H9 (cell line): ENCODE measurements at regions not wholly inside any gene's neighbourhood (a gene's known extent, or its start where the extent isn't known, plus 50 kb on each side); places are given as distances from the start of the nearest gene placed in this dataset.

Experiments
- DNase-seq: peaks from one replicate; pipeline ENCODE4 v3.0.0-alpha.2; 2017
- H2AFZ ChIP-seq: one replicate; pipeline ENCODE4 v1.6.1; 2013; ENCODE audit warnings: mild to moderate bottlenecking, low read length, control low read depth, moderate library complexity
- H2AK5ac ChIP-seq: 2 replicates; pipeline ENCODE4 v1.6.1; 2013; ENCODE audit warnings: low read length, control low read depth, mixed read lengths; ENCODE audit not compliant: insufficient read length
- H2BK120ac ChIP-seq: one replicate; pipeline ENCODE4 v1.6.1; 2013; ENCODE audit warnings: low read depth, mild to moderate bottlenecking, low read length, control low read depth, inconsistent platforms; ENCODE audit not compliant: poor library complexity, severe bottlenecking
- H2BK12ac ChIP-seq: 2 replicates; pipeline ENCODE4 v1.6.1; 2013; ENCODE audit warnings: low read length, control low read depth, mixed read lengths, low read depth; ENCODE audit not compliant: insufficient read length
- H2BK15ac ChIP-seq: 2 replicates; pipeline ENCODE4 v1.6.1; 2013; ENCODE audit warnings: low read depth, low read length, control low read depth
- H2BK20ac ChIP-seq: one replicate; pipeline ENCODE4 v1.6.1; 2013; ENCODE audit warnings: low read depth, mild to moderate bottlenecking, low read length, control low read depth, inconsistent platforms; ENCODE audit not compliant: poor library complexity, severe bottlenecking
- H2BK5ac ChIP-seq: 2 replicates; pipeline ENCODE4 v1.6.1; 2013; ENCODE audit warnings: low read length, control low read depth, mixed read lengths; ENCODE audit not compliant: insufficient read length
- H3K14ac ChIP-seq: 2 replicates; pipeline ENCODE4 v1.6.1; 2013; ENCODE audit warnings: low read length, control low read depth; ENCODE audit not compliant: insufficient read depth
- H3K18ac ChIP-seq: 2 replicates; pipeline ENCODE4 v1.6.1; 2013; ENCODE audit warnings: low read depth, mild to moderate bottlenecking, mixed read lengths, low read length, control low read depth; ENCODE audit not compliant: insufficient read length
- H3K23ac ChIP-seq: 2 replicates; pipeline ENCODE4 v1.6.1; 2013; ENCODE audit warnings: low read length, control low read depth, mixed read lengths, low read depth; ENCODE audit not compliant: insufficient read length
- H3K23me2 ChIP-seq: 2 replicates; pipeline ENCODE4 v1.6.1; 2013; ENCODE audit warnings: low read depth, mild to moderate bottlenecking, mixed read lengths, low read length, control low read depth; ENCODE audit not compliant: insufficient read length, poor library complexity, severe bottlenecking
- H3K27ac ChIP-seq: 2 replicates; pipeline ENCODE4 v1.5.1; 2013; ENCODE audit warnings: low read length, control low read depth, mixed read lengths, low read depth; ENCODE audit not compliant: insufficient read length
- H3K27me3 ChIP-seq: 2 replicates; pipeline ENCODE4 v1.6.1; 2013; ENCODE audit warnings: low read length, control low read depth, inconsistent platforms; ENCODE audit not compliant: insufficient read depth
- H3K4ac ChIP-seq: 2 replicates; pipeline ENCODE4 v1.6.1; 2013; ENCODE audit warnings: low read depth, mild to moderate bottlenecking, control low read depth, inconsistent platforms, low read length, moderate library complexity
- H3K4me1 ChIP-seq: 2 replicates; pipeline ENCODE4 v1.6.1; 2013; ENCODE audit warnings: low read length, control low read depth, inconsistent platforms; ENCODE audit not compliant: insufficient read depth
- H3K4me2 ChIP-seq: 2 replicates; pipeline ENCODE4 v1.6.1; 2013; ENCODE audit warnings: low read length, control low read depth, mixed read lengths; ENCODE audit not compliant: insufficient read length, insufficient read depth
- H3K56ac ChIP-seq: 2 replicates; pipeline ENCODE4 v1.6.1; 2013; ENCODE audit warnings: low read depth, mild to moderate bottlenecking, mixed read lengths, low read length, control low read depth; ENCODE audit not compliant: insufficient read length
- H3K79me1 ChIP-seq: 2 replicates; pipeline ENCODE4 v1.6.1; 2013; ENCODE audit warnings: low read depth, mild to moderate bottlenecking, moderate library complexity, low read length, control low read depth, inconsistent platforms; ENCODE audit not compliant: insufficient read depth, poor library complexity, severe bottlenecking
- H3K79me2 ChIP-seq: 2 replicates; pipeline ENCODE4 v1.6.1; 2013; ENCODE audit warnings: low read length, control low read depth, inconsistent platforms; ENCODE audit not compliant: insufficient read depth
- H3K9ac ChIP-seq: 2 replicates; pipeline ENCODE4 v1.6.1; 2013; ENCODE audit warnings: low read length, control low read depth, mixed read lengths; ENCODE audit not compliant: insufficient read length; ENCODE audit errors: extremely low read depth
- H3K9me3 ChIP-seq: one replicate; pipeline ENCODE4 v1.6.1; 2013; ENCODE audit warnings: low read depth, low read length, inconsistent platforms; ENCODE audit not compliant: control insufficient read depth
- H3T11ph ChIP-seq: one replicate; pipeline ENCODE4 v1.6.1; 2013; ENCODE audit warnings: mild to moderate bottlenecking, low read length, control low read depth, inconsistent platforms
- H4K20me1 ChIP-seq: one replicate; pipeline ENCODE4 v1.6.1; 2013; ENCODE audit not compliant: control insufficient read depth, insufficient read length, insufficient read depth
- H4K5ac ChIP-seq: 2 replicates; pipeline ENCODE4 v1.6.1; 2013; ENCODE audit warnings: low read depth, mild to moderate bottlenecking, mixed read lengths, low read length, control low read depth; ENCODE audit not compliant: insufficient read length
- H4K8ac ChIP-seq: replicated peaks from 2 replicates; pipeline ENCODE4 v1.6.1; 2013; ENCODE audit warnings: low read length, control low read depth, mixed read lengths, low read depth; ENCODE audit not compliant: insufficient read length
- H4K91ac ChIP-seq: 2 replicates; pipeline ENCODE4 v1.6.1; 2013; ENCODE audit warnings: low read depth, mild to moderate bottlenecking, moderate library complexity, mixed read lengths, low read length, control low read depth; ENCODE audit not compliant: insufficient read length
- H3K27ac Mint-ChIP-seq, 3 experiments: 2 replicates in 2 of 3; 3 replicates in 1 of 3; pipeline ENCODE4 v1.8.0; 2020 to 2021; ENCODE audit warnings: mixed read lengths in 3 of 3, mild to moderate bottlenecking in 1 of 3, moderate library complexity in 1 of 3
- H3K27me3 Mint-ChIP-seq: 2 replicates; pipeline ENCODE4 v1.8.0; 2021; ENCODE audit warnings: low read depth, mild to moderate bottlenecking, moderate library complexity, mixed read lengths
- H3K36me3 Mint-ChIP-seq, 3 experiments: 2 replicates in 2 of 3; 3 replicates in 1 of 3; pipeline ENCODE4 v1.8.0; 2020 to 2021; ENCODE audit warnings: low read depth in 3 of 3, mixed read lengths in 3 of 3; ENCODE audit not compliant: insufficient read depth in 1 of 3
- H3K4me1 Mint-ChIP-seq, 2 experiments: 2 replicates each; pipeline ENCODE4 v1.8.0; 2020; ENCODE audit warnings: mixed read lengths in 2 of 2
- H3K4me3 Mint-ChIP-seq, 2 experiments: 2 replicates in 1 of 2; 3 replicates in 1 of 2; pipeline ENCODE4 v1.8.0; 2020 to 2021; ENCODE audit warnings: mild to moderate bottlenecking in 2 of 2, mixed read lengths in 2 of 2, moderate library complexity in 1 of 2
- H3K9me3 Mint-ChIP-seq, 2 experiments: 2 replicates in 1 of 2; 3 replicates in 1 of 2; pipeline ENCODE4 v1.8.0; 2020; ENCODE audit warnings: mild to moderate bottlenecking in 2 of 2, mixed read lengths in 2 of 2, moderate library complexity in 1 of 2
- CTCF ChIP-seq: fragments of 200-600 bp; sonication (generic); conservative IDR thresholded peaks from 3 replicates; pipeline ENCODE4 v1.8.0; 2021; ENCODE audit warnings: antibody characterized with exemption, mild to moderate bottlenecking
- WGBS: extraction: QIAGEN DNeasy Blood & Tissue Kit; methylation state at CpG from one replicate; pipeline ENCODE4 v1.1.7; 2013; ENCODE audit warnings: missing lambda C conversion rate, low lambda C conversion rate, mixed read lengths; ENCODE audit not compliant: insufficient read length; ENCODE audit errors: extremely low coverage; 5-methylcytosine and 5-hydroxymethylcytosine counted together

GRCh38 chr22:47705350-47705749 lies 942.9 kb downstream of the TBC1D22A start:
- no peak overlapping the region for H2BK5ac ChIP-seq
- H3K4me1 ChIP-seq, result no peaks in the 10 kb centered on the region
- no peak overlapping the region for H3K18ac ChIP-seq
- H4K20me1 ChIP-seq, result no peaks in the 10 kb centered on the region
- no peak for DNase-seq
- no peaks in the 10 kb centered on the region for H3K79me1 ChIP-seq
- peaks cover 8 to 21% of the 10 kb centered on the region in 2 experiments for H3K4me1 Mint-ChIP-seq
- no peak overlapping the region for H2AFZ ChIP-seq
- no peak overlapping the region for H2BK120ac ChIP-seq
- H4K5ac ChIP-seq, result no peak overlapping the region
- no peaks in the 10 kb centered on the region for H3K27me3 ChIP-seq
- H3K4me2 ChIP-seq, result no peak overlapping the region
- H4K8ac ChIP-seq, result no peak overlapping the region
- H3K23ac ChIP-seq, result no peak overlapping the region
- H3K23me2 ChIP-seq, result no peaks in the 10 kb centered on the region
- no peak overlapping the region for H3K4me3 Mint-ChIP-seq
- H3K9me3 Mint-ChIP-seq, result no peaks in the 10 kb centered on the region
- no peak overlapping the region for H3K27ac ChIP-seq
- no peak overlapping the region for H2BK12ac ChIP-seq
- H2AK5ac ChIP-seq, result no peak overlapping the region
- no peak for TF ChIP-seq CTCF
- H3K4ac ChIP-seq, result no peak overlapping the region
- no CpG with 5 or more reads among the region's 2 CpGs for WGBS
- H3K79me2 ChIP-seq, result no peaks in the 10 kb centered on the region
- peaks cover 4% of the 10 kb centered on the region for H3K27me3 Mint-ChIP-seq
- no peak overlapping the region for H3K27ac Mint-ChIP-seq
- H3K9ac ChIP-seq, result no peak overlapping the region
- no peaks in the 10 kb centered on the region for H3K9me3 ChIP-seq
- no peak overlapping the region for H3K56ac ChIP-seq
- no peak overlapping the region for H3K14ac ChIP-seq
- no peak overlapping the region for H2BK15ac ChIP-seq
- H4K91ac ChIP-seq, result no peak overlapping the region
- no peak overlapping the region for H3T11ph ChIP-seq
- H2BK20ac ChIP-seq, result no peak overlapping the region
- no peaks in the 10 kb centered on the region; a peak in 2 of 7 replicates for H3K36me3 Mint-ChIP-seq
